HFFc6 (cell line): ENCODE measurements at regions not wholly inside any gene's neighbourhood (a gene's known extent, or its start where the extent isn't known, plus 50 kb on each side); places are given as distances from the start of the nearest gene placed in this dataset.
"Not testable (repeated sequence)": the region's sequence is repeated elsewhere in the genome, so short reads cannot be mapped to it uniquely, and the experiment has no call there.

Experiments used
- DNase-seq: peaks from one replicate; pipeline ENCODE4 v3.0.0-alpha.2; 2018
- H3K27ac Mint-ChIP-seq: 2 replicates; pipeline ENCODE4 v1.8.0; 2020; ENCODE audit warnings: mild to moderate bottlenecking, mixed read lengths
- H3K27me3 Mint-ChIP-seq: 2 replicates; pipeline ENCODE4 v1.8.0; 2021; ENCODE audit warnings: mild to moderate bottlenecking, moderate library complexity, mixed read lengths; ENCODE audit not compliant: insufficient read depth
- H3K36me3 Mint-ChIP-seq: 2 replicates; pipeline ENCODE4 v1.8.0; 2021; ENCODE audit warnings: low read depth, mixed read lengths
- H3K4me1 Mint-ChIP-seq: 2 replicates; pipeline ENCODE4 v1.8.0; 2020; ENCODE audit warnings: low read depth, mixed read lengths
- H3K4me3 Mint-ChIP-seq: 2 replicates; pipeline ENCODE4 v1.8.0; 2020; ENCODE audit warnings: mild to moderate bottlenecking, moderate library complexity, mixed read lengths
- H3K9me3 Mint-ChIP-seq: 2 replicates; pipeline ENCODE4 v1.8.0; 2020; ENCODE audit warnings: mild to moderate bottlenecking, mixed read lengths
- TF ChIP-seq, protein P1 (sequence below): fragments of 200-600 bp; sonication (generic); IDR thresholded peaks from 2 replicates; pipeline ENCODE4 v1.5.0; 2021; ENCODE audit warnings: antibody characterized with exemption, mild to moderate bottlenecking

DNA sequence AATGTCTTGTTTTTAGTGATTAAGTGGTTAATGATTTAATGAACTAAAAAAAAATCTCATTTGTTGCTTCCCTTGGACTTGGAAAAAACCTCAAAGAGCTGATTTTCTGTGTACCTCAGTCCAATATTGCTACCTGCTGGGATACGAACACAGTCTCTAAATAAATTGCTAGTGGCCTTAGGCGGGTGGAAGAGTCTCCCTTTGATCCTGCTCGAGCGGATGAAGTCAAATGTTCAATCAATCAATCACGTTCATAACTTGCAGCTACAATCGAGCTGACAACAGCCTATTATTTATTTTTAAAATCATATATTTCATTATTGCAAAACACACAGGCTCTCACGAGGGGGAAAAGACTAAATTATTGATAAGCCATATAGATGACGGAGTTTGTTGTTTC, 57.3 kb upstream of the HABP2 start:
- Mint-ChIP-seq H3K27me3 (peaks cover 7% of the 10 kb centered on the region), H3K4me1 (peaks cover 41% of the 10 kb centered on the region), H3K27ac (no peak overlapping the region), H3K9me3 (no peaks in the 10 kb centered on the region), H3K36me3 (no peaks in the 10 kb centered on the region), H3K4me3 (no peak overlapping the region)
- DNase-seq, result no peak
- TF ChIP-seq, protein P1, sequence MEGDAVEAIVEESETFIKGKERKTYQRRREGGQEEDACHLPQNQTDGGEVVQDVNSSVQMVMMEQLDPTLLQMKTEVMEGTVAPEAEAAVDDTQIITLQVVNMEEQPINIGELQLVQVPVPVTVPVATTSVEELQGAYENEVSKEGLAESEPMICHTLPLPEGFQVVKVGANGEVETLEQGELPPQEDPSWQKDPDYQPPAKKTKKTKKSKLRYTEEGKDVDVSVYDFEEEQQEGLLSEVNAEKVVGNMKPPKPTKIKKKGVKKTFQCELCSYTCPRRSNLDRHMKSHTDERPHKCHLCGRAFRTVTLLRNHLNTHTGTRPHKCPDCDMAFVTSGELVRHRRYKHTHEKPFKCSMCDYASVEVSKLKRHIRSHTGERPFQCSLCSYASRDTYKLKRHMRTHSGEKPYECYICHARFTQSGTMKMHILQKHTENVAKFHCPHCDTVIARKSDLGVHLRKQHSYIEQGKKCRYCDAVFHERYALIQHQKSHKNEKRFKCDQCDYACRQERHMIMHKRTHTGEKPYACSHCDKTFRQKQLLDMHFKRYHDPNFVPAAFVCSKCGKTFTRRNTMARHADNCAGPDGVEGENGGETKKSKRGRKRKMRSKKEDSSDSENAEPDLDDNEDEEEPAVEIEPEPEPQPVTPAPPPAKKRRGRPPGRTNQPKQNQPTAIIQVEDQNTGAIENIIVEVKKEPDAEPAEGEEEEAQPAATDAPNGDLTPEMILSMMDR, result no peak

DNA sequence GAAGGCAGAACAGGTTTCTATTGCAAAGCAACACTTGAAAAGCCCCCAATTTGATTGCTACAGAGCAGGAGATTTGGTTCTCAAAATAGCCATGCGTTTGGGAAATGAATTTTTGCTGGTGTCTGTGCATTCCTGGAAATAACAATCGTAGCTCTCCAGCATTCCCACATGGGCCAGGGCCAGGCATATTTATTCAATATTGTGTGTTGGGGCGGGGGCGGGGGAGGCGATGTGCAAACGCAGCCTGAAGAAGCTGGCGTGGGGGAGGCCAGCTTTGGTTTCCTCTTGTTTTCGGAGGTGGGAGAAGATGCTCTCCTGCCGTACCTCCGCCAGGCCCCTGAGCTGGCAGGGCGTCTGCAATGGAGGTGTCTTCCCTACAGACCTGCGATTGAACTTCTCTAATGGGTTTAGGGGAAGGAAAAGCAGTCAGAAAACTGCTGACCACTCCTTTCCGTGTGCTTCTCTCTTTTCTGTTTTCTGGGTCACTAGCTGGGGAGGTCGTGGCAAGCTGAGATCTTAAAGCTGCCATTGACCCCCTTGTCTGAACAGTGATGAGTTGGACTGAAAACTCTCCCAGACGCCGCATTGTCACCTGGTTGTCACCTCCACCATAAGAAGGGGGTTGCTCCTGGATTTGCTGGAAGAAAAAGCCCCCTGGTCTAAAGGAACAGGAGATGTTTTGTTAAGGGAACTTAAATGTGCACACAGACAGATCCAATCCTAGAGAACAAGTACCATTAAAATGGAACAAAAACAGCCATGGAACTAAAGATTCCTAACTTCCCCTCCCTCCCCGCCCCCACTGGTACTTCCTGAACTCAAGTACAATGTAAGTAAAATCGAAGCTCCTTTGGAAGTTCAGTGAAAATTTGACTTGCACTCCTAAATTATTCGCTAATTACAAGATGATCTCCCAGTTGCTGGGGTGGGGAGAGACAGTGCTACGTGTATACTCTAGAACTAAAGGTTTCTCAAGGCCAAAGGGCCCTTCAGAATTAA, 56.4 kb upstream of the HABP2 start:
- no peak for DNase-seq
- Mint-ChIP-seq H3K27ac (no peak overlapping the region), H3K27me3 (peaks cover 7% of the 10 kb centered on the region), H3K9me3 (no peaks in the 10 kb centered on the region), H3K4me3 (no peak overlapping the region), H3K36me3 (no peaks in the 10 kb centered on the region), H3K4me1 (peaks cover 41% of the 10 kb centered on the region)
- TF ChIP-seq, protein P1, result no peak

DNA sequence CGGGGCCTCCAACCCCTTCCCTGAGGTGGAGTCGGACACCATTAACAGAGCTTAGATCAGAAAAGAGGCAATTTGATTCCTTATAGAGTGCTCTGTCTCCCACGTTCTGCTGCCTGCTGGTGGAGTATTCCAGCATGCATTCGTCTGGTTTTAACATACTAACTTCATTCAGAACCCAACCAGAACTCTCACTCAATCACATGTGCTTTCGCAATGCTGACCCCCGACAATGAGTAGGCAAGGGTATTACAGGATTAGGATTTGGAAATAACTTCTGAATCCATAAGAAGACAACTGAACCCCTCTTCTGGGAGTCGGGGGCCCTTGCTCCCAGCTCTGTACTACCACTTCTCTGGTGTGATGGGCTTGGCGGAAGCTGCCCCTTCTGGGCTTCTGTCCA, 55.7 kb upstream of the HABP2 start:
- TF ChIP-seq, protein P1, result no peak
- no peak overlapping the region for H3K27ac Mint-ChIP-seq
- peaks cover 37% of the 10 kb centered on the region for H3K4me1 Mint-ChIP-seq
- no peaks in the 10 kb centered on the region for H3K36me3 Mint-ChIP-seq
- no peak for DNase-seq
- H3K9me3 Mint-ChIP-seq, result 0 out of 2 replicates have a peak, but pooled peaks cover 6% of the 10 kb centered on the region
- no peak overlapping the region for H3K4me3 Mint-ChIP-seq
- peaks cover 10% of the 10 kb centered on the region for H3K27me3 Mint-ChIP-seq

DNA sequence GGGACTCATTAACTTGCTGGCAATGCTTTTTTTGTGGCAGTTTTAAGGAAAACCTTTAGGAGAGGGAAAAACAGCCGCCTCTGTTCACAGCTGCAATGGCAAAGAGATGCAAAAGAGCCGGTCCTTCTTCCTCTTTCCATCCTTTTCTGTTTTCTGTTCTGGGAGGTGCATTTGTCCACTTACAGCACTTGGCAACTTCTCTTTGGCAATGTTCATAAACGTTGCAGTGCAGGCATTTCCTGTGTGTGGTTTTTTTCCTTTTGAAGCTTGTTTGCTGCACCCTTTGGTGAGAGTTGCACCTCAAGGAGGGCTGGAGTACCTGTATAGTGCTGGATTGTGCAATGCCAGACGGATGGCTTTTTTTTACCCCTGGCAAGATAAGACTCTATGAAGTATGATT, 53.9 kb upstream of the HABP2 start:
- Mint-ChIP-seq H3K4me3 (no peak overlapping the region), H3K36me3 (no peaks in the 10 kb centered on the region), H3K27me3 (peaks cover 15% of the 10 kb centered on the region), H3K27ac (no peak overlapping the region), H3K4me1 (peaks cover 19% of the 10 kb centered on the region), H3K9me3 (0 out of 2 replicates have a peak, but pooled peaks cover 6% of the 10 kb centered on the region)
- no peak for DNase-seq
- TF ChIP-seq, protein P1, result no peak

DNA sequence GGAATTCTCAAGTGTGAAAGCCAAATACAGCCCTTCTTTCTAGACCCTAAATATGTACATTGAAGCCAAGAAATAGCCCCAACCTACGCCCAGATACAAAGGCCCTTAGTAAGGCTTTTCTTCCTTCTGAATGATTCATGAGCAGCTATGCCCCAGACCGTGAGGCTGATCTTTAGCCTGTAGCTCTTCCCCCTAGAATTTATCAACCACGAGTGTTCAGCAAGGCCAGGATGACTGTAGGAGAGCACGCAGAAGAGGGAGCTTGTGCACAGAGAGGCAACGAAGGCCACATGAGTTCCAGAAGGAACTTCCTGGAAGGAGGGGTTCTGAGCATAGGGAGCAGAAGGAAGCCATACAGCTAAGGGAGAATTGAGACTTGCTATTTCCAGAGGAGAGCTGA, 53.0 kb upstream of the HABP2 start:
- TF ChIP-seq, protein P1, result no peak
- DNase-seq, result no peak
- Mint-ChIP-seq H3K36me3 (no peaks in the 10 kb centered on the region), H3K9me3 (0 out of 2 replicates have a peak, but pooled peaks cover 6% of the 10 kb centered on the region), H3K27ac (no peak overlapping the region), H3K4me1 (peaks cover 11% of the 10 kb centered on the region), H3K27me3 (peaks cover 15% of the 10 kb centered on the region), H3K4me3 (no peak overlapping the region)

DNA sequence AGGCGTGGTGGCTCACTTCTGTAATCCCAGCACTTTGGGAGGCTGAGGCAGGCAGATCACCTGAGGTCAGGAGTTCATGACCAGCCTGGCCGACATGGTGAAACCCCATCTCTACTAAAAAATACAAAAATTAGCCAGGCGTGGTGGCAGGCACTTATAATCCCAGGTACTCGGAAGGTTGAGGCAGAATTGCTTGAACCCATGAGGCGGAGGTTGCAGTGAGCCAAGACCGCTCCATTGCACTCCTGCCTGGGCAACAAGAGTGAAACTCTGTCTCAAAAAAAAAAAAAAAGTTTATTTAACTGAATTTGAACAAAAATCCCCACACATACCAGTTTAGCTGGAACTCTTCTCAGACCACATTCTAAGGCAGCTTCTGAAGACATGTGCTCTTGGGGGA, 51.8 kb upstream of the HABP2 start:
- H3K9me3 Mint-ChIP-seq, H3K36me3 Mint-ChIP-seq, H3K4me1 Mint-ChIP-seq, DNase-seq, H3K27ac Mint-ChIP-seq, H3K4me3 Mint-ChIP-seq: not testable (repeated sequence)
- H3K27me3 Mint-ChIP-seq, result peaks cover 15% of the 10 kb centered on the region
